Karpas-422 (cell line): ENCODE measurements at regions not wholly inside any gene's neighbourhood (a gene's known extent, or its start where the extent isn't known, plus 50 kb on each side); places are given as distances from the start of the nearest gene placed in this dataset.

Experiments used
- DNase-seq: peaks from one replicate; pipeline ENCODE4 v3.0.0-alpha.2; 2015
- H2AFZ ChIP-seq: fragments of 200-600 bp; sonication (generic); 2 replicates; pipeline ENCODE4 v1.6.1; 2014; ENCODE audit warnings: antibody characterized with exemption, low read length, mixed read lengths
- H3K27ac ChIP-seq: fragments of 200-600 bp; sonication (generic); 2 replicates; pipeline ENCODE4 v1.5.1; 2014; ENCODE audit warnings: mild to moderate bottlenecking, low read length, moderate library complexity
- H3K27me3 ChIP-seq: fragments of 200-600 bp; sonication (generic); 2 replicates; pipeline ENCODE4 v1.6.1; 2014; ENCODE audit warnings: low read length, mixed read lengths
- H3K36me3 ChIP-seq: fragments of 200-600 bp; sonication (generic); 2 replicates; pipeline ENCODE4 v1.6.1; 2014; ENCODE audit warnings: low read length, mixed read lengths; ENCODE audit not compliant: insufficient read depth
- H3K4me1 ChIP-seq: fragments of 200-600 bp; sonication (generic); 2 replicates; pipeline ENCODE4 v1.6.1; 2014; ENCODE audit warnings: mild to moderate bottlenecking, low read length, mixed read lengths
- H3K4me2 ChIP-seq: fragments of 200-600 bp; sonication (generic); 2 replicates; pipeline ENCODE4 v1.6.1; 2014; ENCODE audit warnings: low read length, low read depth, mild to moderate bottlenecking; ENCODE audit not compliant: poor library complexity, severe bottlenecking
- H3K4me3 ChIP-seq: fragments of 200-600 bp; sonication (generic); 2 replicates; pipeline ENCODE4 v1.5.1; 2014; ENCODE audit warnings: mild to moderate bottlenecking, antibody characterized with exemption, low read length, mixed read lengths
- H3K79me2 ChIP-seq: fragments of 200-600 bp; sonication (generic); 2 replicates; pipeline ENCODE4 v1.6.1; 2014; ENCODE audit warnings: mild to moderate bottlenecking, low read length, mixed read lengths
- H3K9ac ChIP-seq: fragments of 200-600 bp; sonication (generic); 2 replicates; pipeline ENCODE4 v1.6.0; 2014; ENCODE audit warnings: low read length
- H3K9me2 ChIP-seq: fragments of 200-600 bp; sonication (generic), shearing (Covaris generic); replicated peaks from 2 replicates; pipeline ENCODE4 v1.6.0; 2014; ENCODE audit warnings: mild to moderate bottlenecking, low read length, moderate library complexity; ENCODE audit not compliant: insufficient read depth
- H3K9me3 ChIP-seq: fragments of 300-700, 200-600 bp; sonication (generic); 2 replicates; pipeline ENCODE4 v1.6.1; 2014; ENCODE audit warnings: low read length, mixed read lengths
- H4K20me1 ChIP-seq: fragments of 200-600 bp; sonication (generic); 2 replicates; pipeline ENCODE4 v1.6.1; 2014; ENCODE audit warnings: mild to moderate bottlenecking, antibody characterized with exemption, low read length, low read depth; ENCODE audit not compliant: insufficient read depth

DNA sequence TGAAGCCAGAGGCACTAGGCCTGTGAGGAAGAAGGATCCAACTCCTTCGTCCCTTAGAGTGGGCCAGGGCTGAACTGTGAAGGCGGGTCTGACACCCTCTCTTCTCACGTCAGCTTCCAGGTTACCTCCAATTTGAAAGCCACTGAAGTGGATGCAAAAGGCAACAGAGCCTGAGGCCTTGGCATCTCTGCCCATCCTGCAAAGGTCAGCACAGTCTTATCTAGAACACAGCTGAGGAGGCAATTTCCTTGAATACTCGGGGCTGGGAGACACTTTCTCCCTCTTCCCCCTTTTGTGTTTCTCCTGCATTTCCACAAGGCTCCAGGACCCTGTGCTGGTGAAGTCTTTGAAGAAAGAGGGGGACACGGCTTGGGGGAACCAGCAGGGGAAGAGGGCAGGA is 91.6 kb upstream of the PAX6 start:
- no peaks in the 10 kb centered on the region for H4K20me1 ChIP-seq
- no peaks in the 10 kb centered on the region for H3K36me3 ChIP-seq
- H3K4me2 ChIP-seq: no peak overlapping the region
- H3K4me1 ChIP-seq: no peaks in the 10 kb centered on the region
- no peaks in the 10 kb centered on the region for H3K9me2 ChIP-seq
- no peaks in the 10 kb centered on the region for H3K9me3 ChIP-seq
- no peak overlapping the region for H3K4me3 ChIP-seq
- no peak overlapping the region for H2AFZ ChIP-seq
- no peak for DNase-seq
- H3K27ac ChIP-seq: no peak overlapping the region
- no peaks in the 10 kb centered on the region for H3K79me2 ChIP-seq
- H3K27me3 ChIP-seq: no peaks in the 10 kb centered on the region
- H3K9ac ChIP-seq: no peak overlapping the region

- no peaks in the 10 kb centered on the region for H3K79me2 ChIP-seq
- H3K27ac ChIP-seq: no peak overlapping the region
- no peak for DNase-seq
- H3K4me3 ChIP-seq: no peak overlapping the region
- no peak overlapping the region for H3K4me2 ChIP-seq
- no peaks in the 10 kb centered on the region for H3K9me3 ChIP-seq
- H3K27me3 ChIP-seq: no peaks in the 10 kb centered on the region
- no peak overlapping the region for H3K9ac ChIP-seq
- no peak overlapping the region for H2AFZ ChIP-seq
- no peaks in the 10 kb centered on the region for H3K4me1 ChIP-seq
- no peaks in the 10 kb centered on the region for H3K36me3 ChIP-seq
- H4K20me1 ChIP-seq: no peaks in the 10 kb centered on the region
- H3K9me2 ChIP-seq: no peaks in the 10 kb centered on the region
Observed at GRCh38 chr11:31895926-31896325, 84.8 kb upstream of the PAX6 start.

- Histone ChIP-seq H4K20me1 (no peaks in the 10 kb centered on the region), H2AFZ (no peak overlapping the region), H3K9me2 (no peaks in the 10 kb centered on the region), H3K4me1 (peaks cover 19% of the 10 kb centered on the region), H3K4me2 (no peak overlapping the region), H3K27me3 (no peaks in the 10 kb centered on the region), H3K36me3 (no peaks in the 10 kb centered on the region), H3K9ac (no peak overlapping the region), H3K9me3 (no peaks in the 10 kb centered on the region), H3K27ac (no peak overlapping the region), H3K4me3 (no peak overlapping the region), H3K79me2 (no peaks in the 10 kb centered on the region)
- peak; percentile 79 for DNase-seq
Observed at GRCh38 chr11:31887180-31887579, 76.1 kb upstream of the PAX6 start.

- peak overlapping the region; percentile 50 for H3K4me2 ChIP-seq
- H2AFZ ChIP-seq: peak overlapping the region; percentile 76; the same call in 1 of the 2 replicates
- H4K20me1 ChIP-seq: no peaks in the 10 kb centered on the region
- H3K9me2 ChIP-seq: no peaks in the 10 kb centered on the region
- peak overlapping the region; percentile 20; the same call in 1 of the 2 replicates for H3K4me3 ChIP-seq
- H3K4me1 ChIP-seq: peaks cover 19% of the 10 kb centered on the region
- no peaks in the 10 kb centered on the region for H3K36me3 ChIP-seq
- no peaks in the 10 kb centered on the region for H3K27me3 ChIP-seq
- no peaks in the 10 kb centered on the region for H3K9me3 ChIP-seq
- H3K79me2 ChIP-seq: no peaks in the 10 kb centered on the region
- H3K9ac ChIP-seq: 0 out of 2 replicates have a peak overlapping the region, but pooled peaks have one; percentile 2
- H3K27ac ChIP-seq: no peak overlapping the region
- DNase-seq: peak; percentile 54
Observed at GRCh38 chr11:31884080-31884479, 73.0 kb upstream of the PAX6 start.

DNA sequence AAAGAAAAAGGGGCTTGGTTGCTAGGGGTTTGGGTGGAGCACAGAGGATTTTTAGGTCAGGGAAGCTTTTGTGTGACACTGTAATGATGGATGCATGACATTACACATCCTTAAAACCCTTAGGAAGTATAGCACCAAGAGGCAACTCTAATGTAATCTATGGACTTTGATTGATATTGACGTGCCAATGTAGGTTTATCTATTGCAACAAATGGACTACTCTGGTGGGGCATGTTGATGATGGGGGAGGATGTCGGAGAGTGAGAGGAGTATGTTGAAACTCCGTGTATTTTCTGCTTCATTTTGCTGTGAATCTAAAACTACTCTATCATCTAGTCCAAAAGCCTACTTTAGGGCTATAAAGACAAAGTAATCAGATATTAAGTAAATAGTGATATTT is 72.3 kb upstream of the PAX6 start:
- Histone ChIP-seq H3K27ac (no peak overlapping the region), H3K4me1 (peaks cover 19% of the 10 kb centered on the region), H3K4me3 (peak overlapping the region; percentile 20; the same call in 1 of the 2 replicates), H3K79me2 (no peaks in the 10 kb centered on the region), H3K27me3 (no peaks in the 10 kb centered on the region), H3K9ac (0 out of 2 replicates have a peak overlapping the region, but pooled peaks have one; percentile 2), H3K36me3 (no peaks in the 10 kb centered on the region), H4K20me1 (no peaks in the 10 kb centered on the region), H3K9me3 (no peaks in the 10 kb centered on the region), H3K4me2 (peak overlapping the region; percentile 50), H2AFZ (peak overlapping the region; percentile 76; the same call in 1 of the 2 replicates), H3K9me2 (no peaks in the 10 kb centered on the region)
- DNase-seq: no peak

DNA sequence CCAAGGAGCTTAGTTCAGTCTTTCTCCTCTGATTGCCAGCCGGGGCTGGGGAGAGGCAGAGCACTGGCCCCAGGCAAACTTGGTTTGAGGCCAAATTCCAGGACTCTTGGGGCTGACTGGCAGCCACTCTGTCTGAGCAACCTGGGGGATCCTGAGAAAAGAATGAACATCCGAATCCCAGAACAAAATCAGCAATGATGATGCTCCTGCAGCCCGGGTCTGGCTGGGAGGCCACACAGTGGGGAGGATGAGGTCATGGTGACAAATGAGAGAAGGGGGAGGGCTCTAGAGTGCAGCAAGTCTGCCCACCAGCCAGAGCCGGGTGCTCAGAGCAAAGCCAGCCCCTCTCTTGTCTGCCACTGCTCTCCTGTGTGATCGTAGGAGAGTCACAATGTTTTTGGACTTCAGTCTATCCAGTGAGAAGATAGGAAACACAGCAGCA is 71.8 kb upstream of the PAX6 start:
- no peaks in the 10 kb centered on the region for H3K27me3 ChIP-seq
- H3K4me3 ChIP-seq: no peak overlapping the region; the same call in 1 of the 2 replicates
- no peaks in the 10 kb centered on the region for H3K36me3 ChIP-seq
- H3K9me2 ChIP-seq: no peaks in the 10 kb centered on the region
- DNase-seq: no peak
- H3K4me2 ChIP-seq: peak overlapping the region; percentile 10
- peaks cover 19% of the 10 kb centered on the region for H3K4me1 ChIP-seq
- H2AFZ ChIP-seq: no peak overlapping the region
- no peaks in the 10 kb centered on the region for H4K20me1 ChIP-seq
- H3K9ac ChIP-seq: no peak overlapping the region
- no peaks in the 10 kb centered on the region for H3K9me3 ChIP-seq
- no peaks in the 10 kb centered on the region for H3K79me2 ChIP-seq
- no peak overlapping the region for H3K27ac ChIP-seq

GRCh38 chr11:31881825-31882224 is 70.7 kb upstream of the PAX6 start:
- Histone ChIP-seq H3K79me2 (no peaks in the 10 kb centered on the region), H4K20me1 (no peaks in the 10 kb centered on the region), H3K4me3 (no peak overlapping the region), H3K9ac (no peak overlapping the region), H3K9me2 (no peaks in the 10 kb centered on the region), H3K4me1 (peaks cover 19% of the 10 kb centered on the region), H2AFZ (no peak overlapping the region), H3K27ac (no peak overlapping the region), H3K27me3 (no peaks in the 10 kb centered on the region), H3K9me3 (no peaks in the 10 kb centered on the region), H3K36me3 (no peaks in the 10 kb centered on the region), H3K4me2 (no peak overlapping the region)
- no peak for DNase-seq

- no peak overlapping the region for H3K4me3 ChIP-seq
- H2AFZ ChIP-seq: no peak overlapping the region
- no peak overlapping the region for H3K4me2 ChIP-seq
- no peak overlapping the region for H3K27ac ChIP-seq
- H3K36me3 ChIP-seq: no peaks in the 10 kb centered on the region
- H3K27me3 ChIP-seq: no peaks in the 10 kb centered on the region
- peaks cover 19% of the 10 kb centered on the region for H3K4me1 ChIP-seq
- H4K20me1 ChIP-seq: no peaks in the 10 kb centered on the region
- H3K9me3 ChIP-seq: no peaks in the 10 kb centered on the region
- no peaks in the 10 kb centered on the region for H3K9me2 ChIP-seq
- no peaks in the 10 kb centered on the region for H3K79me2 ChIP-seq
- no peak overlapping the region for H3K9ac ChIP-seq
- no peak for DNase-seq
Observed at GRCh38 chr11:31879681-31880080, 68.6 kb upstream of the PAX6 start.

DNA sequence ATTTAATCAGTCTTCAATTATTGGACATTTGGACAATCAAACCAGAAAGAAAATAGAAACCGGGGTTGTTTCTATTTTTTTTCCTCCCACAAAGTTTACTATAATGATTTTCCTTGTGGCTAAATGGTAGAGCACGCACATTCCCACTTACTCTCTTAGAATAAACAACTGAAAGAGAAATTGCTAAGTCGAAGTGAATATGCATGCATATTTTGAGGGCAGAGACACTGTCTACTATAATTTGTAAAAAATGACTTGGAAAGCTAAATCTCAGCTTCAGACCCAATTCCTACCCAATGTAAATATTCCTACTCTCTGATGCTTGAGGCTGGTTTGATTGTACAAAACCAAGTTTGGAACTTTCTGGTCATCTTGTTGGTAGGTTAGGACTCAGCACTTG is 66.7 kb upstream of the PAX6 start:
- no peak overlapping the region for H2AFZ ChIP-seq
- no peak overlapping the region for H3K9ac ChIP-seq
- no peaks in the 10 kb centered on the region for H3K27me3 ChIP-seq
- H3K4me3 ChIP-seq: no peak overlapping the region
- no peaks in the 10 kb centered on the region for H4K20me1 ChIP-seq
- no peaks in the 10 kb centered on the region for H3K79me2 ChIP-seq
- H3K4me2 ChIP-seq: no peak overlapping the region
- H3K4me1 ChIP-seq: peaks cover 3% of the 10 kb centered on the region; the same call in 1 of the 2 replicates
- no peak for DNase-seq
- H3K27ac ChIP-seq: no peak overlapping the region
- H3K9me2 ChIP-seq: no peaks in the 10 kb centered on the region
- H3K36me3 ChIP-seq: no peaks in the 10 kb centered on the region
- H3K9me3 ChIP-seq: no peaks in the 10 kb centered on the region
